Cardiac septum (tissue), 1 donor: ENCODE measurements at regions not wholly inside any gene's neighbourhood (a gene's known extent, or its start where the extent isn't known, plus 50 kb on each side); places are given as distances from the start of the nearest gene placed in this dataset.

Source experiments
- DNase-seq: peaks from one replicate; pipeline ENCODE4 v3.0.0-alpha.2; 2020; ENCODE audit warnings: low spot score
- intact Hi-C: fragments of 100-400 bp; cut with DNase I; formaldehyde crosslinking; loops from one replicate; pipeline ENCODE4 v1.14.0; 2022
- donor health status: DM: no; HTN: no; CAD: no.

DNA sequence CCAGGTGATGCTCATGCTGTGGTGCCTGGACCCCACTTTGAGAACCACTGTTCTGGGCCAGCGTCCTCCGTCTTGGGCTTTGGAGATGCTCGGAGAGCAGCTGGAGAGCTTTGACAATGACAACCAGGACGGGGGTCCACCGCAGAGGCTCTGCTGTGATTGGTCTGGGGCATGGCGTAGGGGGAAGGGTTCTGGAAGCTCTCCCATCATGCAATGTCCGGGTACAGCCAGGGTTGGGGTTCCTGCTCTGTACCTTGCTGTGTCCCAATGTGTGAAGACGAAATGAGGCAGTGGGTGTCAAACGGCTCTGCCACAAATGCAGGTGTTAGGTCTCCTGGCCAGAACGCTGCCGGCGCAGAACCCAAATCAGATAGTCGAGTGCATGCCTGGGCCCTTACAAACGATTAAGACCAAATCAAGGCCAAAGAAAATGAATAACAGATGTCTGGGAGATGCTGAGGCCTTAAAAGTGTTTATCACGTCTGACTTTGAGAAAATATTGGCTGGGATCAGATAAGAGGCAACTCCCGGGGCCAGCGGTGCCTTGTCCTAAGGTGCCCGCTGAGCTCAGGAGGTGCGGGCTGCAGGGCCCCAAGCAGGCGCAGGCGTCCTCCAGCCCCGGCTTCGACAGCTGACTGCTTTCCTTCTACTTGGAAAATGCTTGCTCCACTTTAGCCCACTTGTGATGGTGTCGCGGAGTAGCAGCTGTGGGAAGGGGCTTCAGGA, 117.2 kb downstream of the VAPA start:
- intact Hi-C loops = no loop called here

DNA sequence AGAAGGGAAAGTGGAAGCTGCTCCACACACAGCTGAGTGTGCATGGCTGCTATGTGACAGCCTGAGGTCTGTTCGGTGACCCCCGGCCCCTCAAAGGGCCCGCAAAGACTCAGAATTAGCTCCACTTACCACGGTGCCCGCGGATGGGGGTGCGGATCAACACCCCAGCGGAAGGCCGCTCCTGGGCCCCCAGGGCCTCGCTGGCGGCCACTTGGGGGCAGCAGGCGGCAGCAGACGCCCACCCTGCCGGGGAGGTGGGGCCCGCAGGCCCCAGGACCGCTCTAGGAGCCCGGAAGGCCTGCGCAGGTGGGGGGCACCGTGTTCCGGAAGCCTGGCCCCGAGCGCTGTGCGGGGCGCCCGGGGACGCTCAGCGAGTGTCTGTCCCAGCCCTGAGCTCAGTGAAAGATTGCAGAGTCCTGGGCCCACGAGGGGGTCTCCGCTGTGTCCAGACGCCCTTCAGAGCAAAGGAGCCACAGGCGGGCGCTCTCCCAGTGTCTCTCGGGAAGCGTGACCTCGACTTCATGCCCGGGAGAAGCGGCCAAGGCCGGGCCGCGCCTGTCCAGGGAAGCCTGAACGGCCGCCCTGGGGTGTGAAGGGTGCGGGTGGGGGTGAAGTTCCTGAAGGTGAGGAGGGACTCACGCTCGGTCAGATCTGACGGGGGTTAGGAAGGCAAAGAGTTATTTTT, 118.7 kb downstream of the VAPA start:
- no peak for DNase-seq
- intact Hi-C loops = no loop called here

More for the DNA sequence above, 117.2 kb downstream of the VAPA start:
- no peak for DNase-seq

DNA sequence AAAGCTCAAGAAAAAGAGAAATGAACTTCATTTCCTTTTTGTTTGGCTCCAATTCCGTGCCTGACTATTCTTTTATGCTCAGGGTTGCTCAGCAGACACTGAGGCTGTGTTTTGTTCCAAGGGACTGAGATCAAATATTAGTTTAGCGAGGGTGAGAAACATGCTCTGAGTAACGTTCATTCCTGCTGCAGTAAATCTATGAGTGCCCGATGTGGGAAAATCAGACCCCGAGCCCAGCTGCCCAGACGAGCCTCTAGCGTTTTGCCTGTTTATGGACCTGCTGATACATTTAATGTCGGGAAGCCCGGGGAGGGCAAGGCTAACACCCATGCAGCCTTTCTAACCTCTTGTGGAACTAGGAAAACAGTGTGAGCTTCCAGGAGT, 119.2 kb downstream of the VAPA start:
- DNase-seq = no peak
- intact Hi-C loops = no loop called here

- no peak for DNase-seq
- intact Hi-C loops = no loop called here
Observed at GRCh38 chr18:10035281-10035991, 121.6 kb downstream of the VAPA start.

DNA sequence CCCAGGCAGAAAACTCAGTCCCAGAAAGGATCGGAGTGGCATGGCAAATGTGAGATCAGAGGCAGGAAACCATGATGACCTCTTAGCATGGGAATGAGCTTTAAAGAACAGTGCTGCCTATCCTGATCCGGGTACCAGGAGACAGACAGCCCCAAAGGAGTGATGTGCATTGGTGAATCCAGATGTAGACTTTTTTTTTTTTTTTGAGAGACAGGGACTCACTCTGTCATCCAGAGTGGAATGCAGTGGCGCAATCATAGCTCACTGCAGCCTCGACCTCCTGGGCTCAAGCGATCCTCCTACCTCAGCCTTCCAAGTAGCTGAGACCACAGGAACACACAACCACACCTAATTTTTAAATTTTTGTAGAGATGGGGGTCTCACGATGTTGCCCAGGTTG, 122.7 kb downstream of the VAPA start:
- DNase-seq = no peak
- intact Hi-C loops = no loop called here

- DNase-seq = no peak
- intact Hi-C loops = no loop called here
Observed at GRCh38 chr18:10037181-10037580, 123.4 kb downstream of the VAPA start.

- intact Hi-C loops = no loop called here
- no peak for DNase-seq
Observed at GRCh38 chr18:10038268-10038667, 124.5 kb downstream of the VAPA start.

GRCh38 chr18:10040287-10041011, 126.6 kb downstream of the VAPA start:
- no peak for DNase-seq
- intact Hi-C loops = no loop called here

DNA sequence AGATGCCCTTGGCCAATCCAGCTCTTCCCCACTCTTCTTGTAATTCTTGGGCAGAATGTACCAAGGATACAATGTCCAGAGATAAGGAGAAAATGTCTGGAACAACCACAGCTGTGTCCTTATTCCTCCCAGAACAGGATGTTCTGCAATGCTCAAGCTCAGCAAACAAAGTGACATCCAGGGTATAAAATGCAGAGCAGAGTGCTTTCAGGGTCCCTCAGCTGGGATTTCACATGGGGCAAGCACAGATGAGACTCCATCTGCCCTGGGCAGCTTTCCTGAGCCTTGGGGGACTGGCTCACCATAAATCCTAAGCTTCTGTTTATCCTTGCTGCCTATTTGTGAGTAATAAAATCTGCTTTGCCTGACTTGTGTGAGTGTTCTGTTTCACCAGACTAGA, 127.4 kb downstream of the VAPA start:
- intact Hi-C loops = no loop called here
- DNase-seq = no peak

GRCh38 chr18:10042492-10042891, 128.7 kb downstream of the VAPA start:
- intact Hi-C loops = no loop called here
- no peak for DNase-seq

GRCh38 chr18:10044054-10044453, 130.2 kb downstream of the VAPA start:
- intact Hi-C loops = no loop called here
- DNase-seq = no peak

GRCh38 chr18:10045296-10045891, 131.6 kb downstream of the VAPA start:
- no peak for DNase-seq
- intact Hi-C loops = no loop called here

DNA sequence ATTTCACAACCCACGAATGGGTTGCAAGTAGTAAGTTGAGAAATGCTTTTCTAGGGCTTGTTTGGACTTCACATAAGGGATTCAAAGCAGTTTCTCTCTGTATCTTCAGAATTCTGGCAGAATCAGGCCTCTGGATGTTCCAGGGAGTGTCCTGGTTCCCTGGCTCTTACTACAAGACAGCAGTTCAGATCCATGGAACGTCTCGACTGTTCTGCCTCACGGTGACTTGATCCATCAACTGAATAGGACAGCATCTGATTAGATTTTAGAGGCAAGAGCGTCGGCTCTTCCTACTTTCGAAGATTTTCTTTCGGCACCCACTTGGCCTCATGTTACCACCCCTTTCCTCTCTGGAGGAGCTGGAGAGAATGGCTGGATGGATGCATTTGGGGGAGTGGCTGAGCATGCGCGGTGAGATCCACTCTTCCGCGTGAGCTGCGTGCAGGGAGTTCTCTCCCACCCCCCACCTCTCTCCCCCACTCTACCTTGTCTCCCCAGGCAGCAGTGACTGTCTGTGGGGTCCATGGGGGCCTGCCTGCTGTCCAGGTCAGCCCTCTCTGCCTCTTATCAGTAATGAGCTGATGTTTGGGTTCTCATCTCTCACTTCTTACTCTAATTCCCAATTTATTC, 132.5 kb downstream of the VAPA start:
- DNase-seq = no peak
- intact Hi-C loops = no loop called here

- DNase-seq = no peak
- intact Hi-C loops = no loop called here
Observed at GRCh38 chr18:10047237-10047636, 133.4 kb downstream of the VAPA start.

DNA sequence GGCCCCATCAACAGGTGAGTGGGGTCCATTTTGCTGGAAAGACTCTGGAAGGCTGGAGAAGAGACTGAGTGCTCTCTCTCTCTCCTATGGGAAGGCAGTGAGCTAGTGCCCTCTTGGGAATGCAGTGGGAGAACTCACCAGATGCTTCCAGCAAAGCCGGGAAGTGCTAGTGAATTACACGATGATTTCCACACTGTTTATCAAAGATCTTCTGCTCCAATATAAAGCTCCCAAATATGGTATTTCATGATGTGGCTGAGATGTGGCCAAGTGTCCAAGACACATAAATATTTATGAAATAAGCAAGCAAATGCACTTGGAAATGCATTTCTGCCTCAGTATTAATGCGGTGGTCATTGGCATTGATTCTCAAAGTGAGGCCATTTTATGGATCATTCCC, 135.9 kb downstream of the VAPA start:
- no peak for DNase-seq
- intact Hi-C loops = no loop called here

DNA sequence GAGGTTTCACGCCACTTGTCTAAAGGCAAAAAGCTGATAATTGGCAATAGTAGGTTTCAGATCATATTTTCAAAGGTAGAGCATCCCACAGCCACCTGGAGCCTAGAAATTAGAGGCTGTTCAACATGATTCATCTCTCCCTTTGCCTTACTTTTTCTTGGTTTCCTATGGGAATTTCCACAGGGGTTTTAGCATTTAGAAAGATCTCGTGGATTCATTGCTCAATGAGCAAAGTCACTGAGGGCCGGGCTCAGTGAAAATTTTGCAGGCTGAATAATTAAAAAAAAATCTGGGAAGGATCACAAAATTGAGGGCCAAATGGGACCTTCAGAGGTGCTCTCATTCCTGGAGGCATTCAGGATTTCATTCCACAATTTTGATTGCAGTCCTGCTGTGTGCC, 137.1 kb downstream of the VAPA start:
- intact Hi-C loops = no loop called here
- no peak for DNase-seq

DNA sequence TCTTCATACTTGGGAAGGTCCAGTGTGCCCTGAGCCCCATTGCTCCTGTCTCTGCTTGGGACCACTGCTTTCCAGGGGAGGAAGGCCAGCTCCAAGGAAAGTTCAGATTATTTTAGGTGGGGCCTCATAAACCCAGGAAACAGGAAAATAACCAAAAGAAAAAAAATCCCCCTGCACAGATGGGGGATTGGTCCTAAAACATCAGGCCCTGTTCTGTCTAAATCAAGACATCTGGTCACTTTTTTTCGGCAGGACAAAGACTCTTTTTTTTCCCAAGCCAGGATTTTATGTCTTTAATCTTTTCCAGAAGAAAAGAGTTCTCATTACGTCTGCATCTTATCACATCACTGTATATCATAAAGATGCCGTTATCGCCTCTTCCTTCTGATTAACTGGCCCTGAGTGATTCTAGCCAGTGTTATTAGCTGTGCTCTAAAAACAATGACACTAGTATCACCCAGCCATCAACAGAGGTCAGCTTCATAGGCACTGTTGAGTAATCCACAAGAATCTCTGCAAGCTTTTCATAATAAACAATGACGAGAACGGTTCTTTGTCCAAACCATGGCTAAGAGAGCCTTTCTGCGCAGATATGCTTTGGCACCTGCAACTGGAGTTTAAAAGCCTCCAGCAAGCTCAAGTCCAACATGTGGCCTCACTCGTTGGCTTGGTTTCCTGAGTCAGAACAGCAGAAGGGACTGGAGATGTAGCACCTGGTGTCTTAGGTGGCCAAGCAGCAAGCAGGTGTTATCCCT, 138.2 kb downstream of the VAPA start:
- no peak for DNase-seq
- intact Hi-C loops = no loop called here

GRCh38 chr18:10052871-10053270, 139.1 kb downstream of the VAPA start:
- no peak for DNase-seq
- intact Hi-C loops = no loop called here

GRCh38 chr18:10053861-10054260, 140.0 kb downstream of the VAPA start:
- no peak for DNase-seq
- intact Hi-C loops = no loop called here
